ENCODE measurements at regions not wholly inside any gene's neighbourhood (a gene's known extent, or its start where the extent isn't known, plus 50 kb on each side); places are given as distances from the start of the nearest gene placed in this dataset.
"Not testable (repeated sequence)": the region's sequence is repeated elsewhere in the genome, so short reads cannot be mapped to it uniquely, and the experiment has no call there.

GRCh38 chr3:72161285-72161684 is 376.3 kb upstream of the PROK2 start:
- not testable (repeated sequence) for TF ChIP-seq CTCF, POLR2A (IDR thresholded peaks at IDR 0.05)

Measured in testis (tissue), 2 donors.